ENCODE measurements at regions not wholly inside any gene's neighbourhood (a gene's known extent, or its start where the extent isn't known, plus 50 kb on each side); places are given as distances from the start of the nearest gene placed in this dataset.

DNA sequence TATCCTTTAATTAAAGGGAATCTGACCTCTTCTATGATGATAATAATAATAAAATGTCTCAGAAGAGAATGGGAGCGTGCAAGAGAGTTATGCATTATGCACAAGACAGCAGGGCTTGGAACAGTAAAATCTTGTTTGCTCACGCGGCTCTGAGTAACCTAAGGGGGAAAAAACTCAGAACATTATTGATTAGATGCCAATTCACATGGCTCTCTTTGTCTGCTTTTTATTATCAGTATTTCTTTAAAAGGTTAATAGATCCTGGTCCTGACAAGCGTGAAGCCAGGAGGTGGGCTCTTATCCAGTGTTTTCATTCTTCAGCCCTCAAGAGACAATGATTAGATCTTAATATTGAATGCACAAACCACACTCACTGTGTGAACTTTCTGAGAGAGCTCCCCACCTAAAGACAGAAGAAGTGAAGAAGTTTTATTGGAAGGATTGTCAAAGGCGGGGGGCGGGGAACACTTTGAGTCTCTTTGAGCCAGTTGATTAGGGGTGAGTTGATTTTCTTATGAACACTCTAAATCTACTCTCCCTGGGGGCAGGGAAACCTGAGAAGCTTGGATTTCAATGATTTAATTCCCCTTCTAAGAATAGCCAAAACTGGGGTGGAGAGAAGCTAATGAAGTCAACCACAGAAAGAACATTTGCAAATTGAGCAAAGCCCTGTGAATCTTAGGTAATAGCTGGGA is 127.5 kb upstream of the CTAGE1 start:
- no peak for DNase-seq

DNA sequence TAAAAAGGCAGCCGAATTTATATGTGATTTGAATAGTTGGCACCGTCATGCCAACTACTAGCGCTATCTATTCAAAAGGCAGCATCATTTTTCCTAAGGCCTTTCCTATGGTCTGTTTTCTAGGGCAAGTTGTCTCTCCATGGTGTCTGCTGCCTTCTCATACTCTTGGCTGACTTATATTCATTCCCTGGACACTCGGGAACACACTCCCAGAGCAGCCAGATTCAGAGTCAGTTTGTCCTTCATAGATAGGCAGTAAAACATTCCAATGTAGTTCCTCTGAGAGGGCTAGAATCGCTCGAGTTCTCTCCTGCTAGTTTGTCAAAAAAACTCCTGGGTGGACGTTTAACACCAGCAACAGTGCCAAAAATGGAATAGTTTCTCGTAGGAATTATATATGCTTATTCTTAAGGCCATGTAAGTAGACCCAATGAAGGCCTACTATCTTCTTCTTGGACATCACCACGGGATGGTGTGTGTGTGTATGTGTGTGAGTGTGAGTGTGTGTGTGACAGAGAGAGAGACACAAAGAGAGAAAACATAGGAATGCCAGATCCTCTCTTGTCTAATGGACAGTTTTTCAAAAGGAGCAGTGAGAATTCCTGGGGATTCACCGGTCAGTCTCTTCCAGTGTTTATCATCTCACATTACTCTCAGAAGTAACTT is 129.3 kb upstream of the CTAGE1 start:
- DNase-seq = no peak

DNA sequence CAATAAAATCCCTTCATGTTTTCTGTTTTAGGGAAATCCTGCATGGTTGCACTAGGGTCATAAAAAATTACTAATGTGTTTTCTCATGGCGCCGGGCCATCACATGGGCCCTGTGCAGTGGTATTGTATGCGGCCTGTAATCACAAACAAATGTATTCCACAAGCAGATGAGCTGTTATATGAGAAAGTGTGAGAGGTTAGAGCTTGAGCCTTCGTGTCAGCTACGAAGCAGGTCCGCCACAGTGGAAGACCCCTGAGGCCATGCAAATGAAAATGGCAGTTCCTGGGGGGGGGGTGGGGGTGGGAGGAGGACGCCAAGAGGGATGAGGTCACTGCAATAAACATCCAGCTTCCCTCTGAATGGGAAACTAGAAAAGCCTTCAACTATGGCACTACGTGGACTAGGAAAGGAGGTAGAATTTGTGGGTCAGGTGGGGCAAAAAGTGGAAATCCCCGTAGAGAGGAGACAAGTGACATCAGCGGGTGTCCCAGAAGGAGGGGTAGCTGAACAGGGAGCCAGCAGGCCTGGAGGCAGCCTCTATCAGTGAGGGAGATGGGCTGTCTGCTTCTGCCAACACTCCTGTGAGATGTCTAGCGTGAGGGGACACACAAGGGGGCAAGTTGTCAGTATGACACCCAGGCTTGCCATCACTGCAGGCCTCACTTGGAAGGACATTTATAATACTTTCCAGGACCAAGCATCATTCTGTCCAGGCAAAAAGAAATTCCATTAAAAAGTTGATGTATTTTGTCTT is 130.3 kb upstream of the CTAGE1 start:
- no peak for DNase-seq

DNA sequence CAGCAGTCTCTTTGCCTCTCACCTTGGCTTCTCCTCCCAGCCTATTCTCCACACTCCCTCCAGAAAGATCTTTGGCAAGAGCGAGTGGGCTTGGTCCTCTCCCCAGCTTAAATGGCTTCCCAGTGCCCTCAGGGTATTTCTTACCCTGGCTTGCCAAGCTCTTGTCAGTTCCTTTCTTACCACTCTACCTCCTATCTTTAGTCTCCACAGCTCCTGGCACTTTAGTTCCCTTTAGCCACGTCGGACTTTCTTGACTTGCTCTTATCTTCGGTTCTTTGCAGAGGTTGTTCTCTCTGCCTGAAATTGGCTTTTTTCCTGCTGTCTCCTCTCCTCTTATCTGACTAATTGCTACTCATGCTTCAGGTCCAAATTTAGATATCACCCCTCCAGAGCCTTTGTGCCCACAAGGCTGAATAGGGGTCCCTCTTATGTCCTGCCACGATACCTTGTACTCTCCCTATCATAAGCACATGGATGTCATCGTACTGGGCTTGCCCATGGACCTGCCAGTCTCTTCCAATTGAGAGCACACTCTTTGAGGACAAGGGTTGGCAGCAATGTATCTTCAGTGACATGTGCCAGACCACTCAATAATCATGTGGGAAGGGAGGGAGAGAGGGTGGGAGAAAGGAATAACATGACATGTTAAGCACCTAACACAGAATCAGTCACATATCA is 131.7 kb upstream of the CTAGE1 start:
- DNase-seq = no peak

DNA sequence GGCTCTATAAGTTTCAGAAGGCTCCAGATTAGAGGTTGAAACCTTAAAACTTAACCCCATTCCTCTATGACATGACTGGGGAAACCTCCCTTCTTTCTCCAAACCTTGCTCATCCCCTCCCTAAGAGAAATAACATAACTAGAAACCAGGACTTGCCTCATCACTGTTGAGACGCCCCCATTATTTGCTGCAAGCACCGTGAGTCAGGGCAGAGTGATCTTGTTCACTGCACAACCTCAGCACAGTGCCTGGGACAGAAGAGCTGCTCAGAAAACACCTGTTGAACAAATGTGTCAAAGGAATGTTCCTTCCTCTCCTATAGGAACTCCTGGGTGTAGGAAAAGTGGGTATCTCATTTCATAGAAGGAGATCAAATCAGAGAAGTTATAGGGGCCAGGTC is 132.7 kb upstream of the CTAGE1 start:
- DNase-seq = no peak

DNA sequence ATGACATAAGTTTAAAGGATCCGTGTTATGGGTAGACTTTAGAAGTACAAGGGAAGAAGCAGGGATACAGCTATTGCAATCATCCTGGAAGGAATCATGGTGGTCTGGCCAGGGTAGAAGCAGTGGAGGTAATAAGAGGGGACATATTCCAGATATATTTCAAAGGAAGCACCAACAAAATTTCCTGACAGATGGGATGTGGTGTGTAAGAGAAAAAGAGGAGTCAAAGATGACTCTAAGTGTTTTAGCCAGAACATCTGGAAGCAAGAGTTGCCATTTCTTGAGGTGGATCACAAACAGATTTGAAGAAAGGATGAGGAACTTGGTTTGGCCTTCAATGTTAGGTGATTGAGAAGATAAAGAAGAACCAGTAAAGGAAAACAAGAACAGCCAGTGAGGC is 133.1 kb upstream of the CTAGE1 start:
- DNase-seq = no peak

DNA sequence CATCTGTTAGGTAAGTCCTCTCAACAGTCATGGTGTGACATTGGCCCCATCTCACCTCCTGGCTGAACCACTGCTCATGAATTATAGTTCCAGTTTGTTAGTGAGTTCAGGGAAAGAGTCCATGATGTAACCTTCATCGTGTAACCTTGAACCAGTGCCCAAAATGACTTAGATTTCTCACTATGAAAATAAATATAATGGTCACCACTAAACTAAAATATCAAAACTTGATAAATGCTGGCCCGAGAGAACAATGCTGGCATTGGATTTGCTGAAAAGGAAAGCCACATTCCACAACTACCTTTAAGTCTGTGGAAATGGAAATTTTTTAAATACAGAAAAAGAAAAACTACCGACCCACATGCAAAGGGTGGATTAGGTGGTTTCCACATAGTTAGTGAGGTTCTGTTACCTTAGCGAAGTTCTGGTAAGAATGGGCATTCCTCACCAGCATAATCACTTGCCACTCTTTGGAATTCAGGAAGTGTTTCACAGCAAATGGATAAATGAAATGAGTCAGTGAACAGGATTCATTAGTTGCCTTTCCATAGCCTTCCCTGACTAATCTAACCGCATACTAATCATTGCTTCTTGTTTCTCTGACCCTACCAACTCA is 133.9 kb upstream of the CTAGE1 start:
- no peak for DNase-seq

DNA sequence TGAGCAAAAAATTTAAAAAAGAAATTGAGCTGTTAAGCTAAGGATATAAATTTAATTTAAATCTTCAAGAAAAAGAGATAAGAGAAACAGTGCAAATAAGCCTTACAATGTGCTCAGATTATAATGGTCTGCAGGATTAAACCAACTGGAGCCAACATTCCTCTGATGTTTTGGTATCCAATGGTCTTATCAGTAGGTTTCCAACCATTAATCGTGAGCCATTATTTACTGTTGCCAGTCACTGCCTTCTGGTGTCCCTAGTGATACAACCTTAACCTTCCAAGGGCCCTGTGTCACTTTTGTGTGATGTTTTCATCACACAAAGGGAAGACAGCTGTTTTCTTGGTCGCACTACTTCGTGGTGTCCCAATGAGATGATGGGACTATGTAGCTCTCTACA is 134.5 kb upstream of the CTAGE1 start:
- DNase-seq = no peak

DNA sequence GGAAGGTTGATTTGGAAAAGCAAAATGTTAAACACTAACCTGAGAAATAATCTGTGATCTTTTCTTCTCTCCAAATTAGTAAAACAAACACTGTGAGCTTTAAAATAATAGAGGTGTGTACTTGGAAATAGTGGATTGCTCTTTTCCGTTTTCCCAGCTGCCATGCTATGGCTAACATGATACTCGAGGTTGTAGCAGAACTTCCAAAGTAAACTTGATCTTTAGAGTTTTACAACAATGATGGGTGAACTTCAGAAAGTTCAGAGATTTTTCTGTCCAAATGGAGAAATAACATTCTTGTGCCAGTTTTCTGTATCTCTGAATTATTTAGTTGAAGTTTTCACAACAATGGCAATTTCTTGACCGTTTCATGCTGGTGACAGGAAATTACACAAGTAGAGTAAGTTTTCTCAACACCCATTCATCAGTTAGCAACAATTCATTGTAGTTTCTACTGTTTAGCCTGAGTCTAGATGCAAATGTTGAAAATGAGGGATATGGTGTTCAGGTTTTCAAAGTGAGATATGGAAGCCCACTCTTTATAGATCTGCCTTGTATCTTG is 135.3 kb upstream of the CTAGE1 start:
- DNase-seq = no peak

DNA sequence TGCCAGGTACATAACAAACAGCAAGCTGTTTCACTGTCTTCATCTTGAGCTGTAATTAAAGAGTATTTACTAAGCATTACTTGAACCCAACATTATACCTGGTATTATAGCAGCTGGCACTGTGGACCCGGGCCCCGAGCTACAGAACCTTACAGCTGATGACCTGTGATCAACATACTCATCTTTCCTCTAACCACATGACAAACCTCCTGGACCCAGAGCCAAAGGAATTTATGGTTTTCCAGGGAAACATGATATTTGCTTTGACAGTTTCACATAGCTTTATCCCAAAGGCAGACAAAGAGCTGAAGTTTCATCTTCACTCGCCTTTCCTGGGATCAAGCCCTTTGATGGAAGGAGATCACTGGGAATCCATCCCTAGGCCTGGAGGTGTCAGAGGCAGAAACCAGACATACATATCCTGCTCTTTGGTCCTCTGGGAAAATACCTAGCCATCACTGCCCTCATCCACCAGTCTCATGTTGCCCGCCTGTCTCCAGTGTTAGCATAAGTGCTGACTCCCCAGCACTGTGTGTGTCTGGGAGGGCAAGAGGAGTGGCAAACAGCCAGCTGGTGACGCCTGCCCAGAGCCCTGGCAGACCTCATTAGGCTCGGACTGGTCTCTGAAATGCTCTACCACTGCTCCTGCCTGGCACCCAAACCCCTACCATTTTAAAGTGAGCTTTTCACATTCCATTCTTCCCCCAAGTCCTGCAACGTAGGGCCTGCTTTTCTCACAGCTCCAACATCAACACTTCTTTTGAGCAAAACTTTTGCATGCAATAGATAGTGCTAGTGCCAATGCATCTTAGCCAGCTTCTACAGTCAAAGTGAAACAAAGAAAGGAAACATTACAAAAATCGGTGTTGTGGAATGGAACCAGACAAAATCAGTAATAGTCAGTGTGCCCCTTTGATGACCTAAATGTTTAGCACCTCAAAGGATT is 138.8 kb upstream of the CTAGE1 start:
- no peak for DNase-seq

DNA sequence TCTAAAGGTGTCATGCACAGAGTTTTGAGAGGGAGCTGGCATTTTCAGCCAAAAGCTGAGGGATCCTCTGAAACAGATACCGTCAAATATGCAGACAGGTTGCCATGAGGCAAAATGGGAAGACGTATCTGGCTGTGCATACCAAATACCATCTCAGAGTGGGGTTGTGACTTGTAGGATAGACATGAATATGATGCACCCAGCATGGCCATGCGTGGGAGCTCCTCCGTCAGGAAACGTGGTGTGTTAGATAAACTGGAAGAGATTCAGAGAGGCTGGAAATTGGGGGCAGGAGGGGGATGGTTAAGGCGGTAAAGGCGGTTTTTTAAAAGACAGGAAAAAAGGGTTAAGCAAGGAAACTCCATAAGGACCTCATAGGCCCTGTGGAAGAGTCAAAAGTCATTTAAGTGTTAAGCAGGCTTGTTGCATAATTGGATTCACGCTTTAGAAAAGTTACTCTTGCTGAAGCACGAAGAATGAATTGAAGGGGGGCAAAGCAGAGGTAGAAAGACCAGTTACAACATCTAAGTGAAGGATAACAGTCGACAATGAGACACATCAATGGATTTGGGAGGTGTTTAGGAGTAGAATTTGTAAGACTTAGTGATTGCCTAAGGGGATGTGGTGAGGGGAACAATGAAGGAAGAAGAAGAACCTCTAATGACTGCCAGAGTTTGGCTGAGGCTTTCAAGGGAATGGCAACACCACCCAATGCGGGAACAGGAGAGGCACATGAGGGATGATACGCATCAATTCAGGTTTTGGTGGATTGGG is 139.6 kb upstream of the CTAGE1 start:
- no peak for DNase-seq

DNA sequence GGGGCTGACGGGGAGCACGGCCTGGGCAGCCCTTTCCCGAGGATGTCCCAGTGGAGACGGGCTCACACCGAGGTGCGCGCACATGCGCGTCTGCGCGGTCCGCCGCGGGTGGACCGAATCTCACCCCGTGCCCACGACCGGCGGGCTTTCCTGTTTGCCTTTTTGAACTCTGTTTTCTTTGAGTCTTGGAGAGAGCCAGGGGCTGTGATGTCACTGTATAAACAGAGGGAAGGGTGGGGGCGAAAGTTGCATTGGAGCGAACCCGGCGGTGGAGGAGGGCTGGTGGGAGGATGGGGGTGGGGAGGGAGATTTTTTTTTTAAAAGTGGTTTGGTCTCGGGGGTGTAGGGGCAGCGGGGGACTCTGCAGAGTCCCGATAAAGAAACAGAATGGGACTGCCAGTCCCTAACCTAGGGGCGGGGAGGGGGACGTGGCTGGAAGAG is 141.2 kb upstream of the CTAGE1 start:
- DNase-seq = no peak

DNA sequence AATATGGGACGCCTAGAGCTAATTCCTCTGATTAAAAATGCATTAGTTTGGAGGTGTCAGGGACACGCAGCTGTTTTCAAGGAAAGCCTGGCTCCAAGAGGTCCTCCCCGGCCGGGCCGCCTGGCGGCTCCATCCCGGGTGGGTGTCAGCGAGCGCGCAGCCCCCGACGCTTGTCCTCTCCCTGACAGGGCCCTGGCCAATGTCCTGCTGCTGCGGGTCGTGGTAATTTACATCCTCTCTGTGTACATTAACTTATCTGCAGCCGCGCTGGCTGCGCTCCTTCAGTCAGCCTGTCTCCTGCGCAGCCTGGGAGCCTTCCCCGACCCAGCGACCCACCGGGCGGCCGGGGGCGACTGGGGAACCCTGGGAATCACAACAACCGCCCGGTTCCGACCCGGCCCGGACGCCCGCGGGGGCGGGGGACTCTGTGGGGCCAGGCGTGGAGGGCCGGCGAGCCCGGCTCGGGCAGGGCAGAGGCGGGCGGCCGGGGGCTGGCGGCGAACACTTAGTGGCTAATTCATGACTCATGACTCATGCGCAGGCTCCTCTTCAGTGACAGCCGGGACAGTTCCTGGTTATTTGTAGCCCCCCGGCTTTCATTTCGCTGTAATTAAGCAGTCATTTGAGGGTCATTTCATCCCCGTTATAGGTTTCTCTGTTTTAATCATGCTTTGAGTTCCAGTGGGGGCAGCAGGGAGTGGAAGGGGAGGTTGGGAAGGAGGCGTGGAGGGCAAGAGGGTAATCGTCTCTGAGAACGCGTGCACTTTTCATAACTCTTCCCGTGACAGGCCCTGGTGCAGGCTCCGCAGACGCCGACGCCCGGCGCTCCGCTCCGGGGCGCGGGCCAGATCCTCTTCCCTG is 141.9 kb upstream of the CTAGE1 start:
- peak; percentile 30 for DNase-seq

DNA sequence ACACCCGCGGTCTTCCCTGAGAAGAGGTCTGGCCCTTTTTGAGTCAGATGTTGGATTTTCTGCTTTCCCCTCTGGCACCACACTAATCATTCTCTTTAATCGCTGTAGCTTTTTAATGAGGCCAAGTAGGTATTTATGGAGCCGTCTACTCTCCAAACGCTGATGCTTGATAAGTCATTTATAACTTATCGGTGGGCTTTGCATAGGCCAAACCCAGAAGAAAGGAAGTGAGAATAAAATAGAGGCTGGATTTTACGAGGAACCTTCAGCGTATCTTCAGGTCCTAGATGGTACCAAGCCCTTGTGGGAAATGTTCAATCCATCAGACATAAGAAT is 142.5 kb upstream of the CTAGE1 start:
- DNase-seq = no peak

DNA sequence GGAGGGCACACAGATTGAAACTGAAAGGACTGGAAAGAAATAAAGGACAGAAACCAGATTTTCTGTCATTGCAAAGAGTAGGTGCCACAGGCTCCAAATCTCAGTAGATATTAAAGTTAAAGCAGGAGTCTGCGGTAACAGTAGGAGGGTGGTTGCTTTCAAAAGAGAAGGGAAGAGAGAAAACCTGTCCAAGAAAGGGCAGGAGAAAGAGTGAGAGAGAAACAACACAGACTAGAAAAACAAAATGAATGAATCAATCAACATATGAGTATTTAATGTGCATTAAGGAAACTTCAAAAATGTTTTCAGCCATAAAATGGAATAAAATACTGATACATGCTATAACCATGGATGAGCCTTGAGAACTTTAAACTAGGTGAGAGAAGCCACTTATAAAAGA is 143.1 kb upstream of the CTAGE1 start:
- no peak for DNase-seq

DNA sequence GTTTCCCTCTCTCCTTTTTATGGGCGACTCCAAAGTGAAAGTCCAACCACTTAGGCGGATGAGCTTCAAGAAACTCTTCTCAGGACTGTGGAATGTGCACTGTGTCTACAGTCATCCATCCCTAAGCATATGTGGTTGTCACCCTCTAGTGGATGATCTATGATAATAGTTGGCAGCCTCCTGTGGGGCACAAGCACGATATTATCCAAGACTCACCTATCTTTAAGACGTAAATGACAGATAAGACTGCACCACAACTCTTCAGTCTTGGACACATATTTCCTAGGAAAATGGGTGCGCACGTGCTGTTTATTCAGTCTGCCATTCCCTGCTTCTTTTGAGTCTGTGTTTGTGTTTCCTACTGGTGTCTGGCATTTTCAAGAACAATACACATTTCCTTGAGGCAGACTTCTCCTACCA is 145.5 kb upstream of the CTAGE1 start:
- DNase-seq = no peak

DNA sequence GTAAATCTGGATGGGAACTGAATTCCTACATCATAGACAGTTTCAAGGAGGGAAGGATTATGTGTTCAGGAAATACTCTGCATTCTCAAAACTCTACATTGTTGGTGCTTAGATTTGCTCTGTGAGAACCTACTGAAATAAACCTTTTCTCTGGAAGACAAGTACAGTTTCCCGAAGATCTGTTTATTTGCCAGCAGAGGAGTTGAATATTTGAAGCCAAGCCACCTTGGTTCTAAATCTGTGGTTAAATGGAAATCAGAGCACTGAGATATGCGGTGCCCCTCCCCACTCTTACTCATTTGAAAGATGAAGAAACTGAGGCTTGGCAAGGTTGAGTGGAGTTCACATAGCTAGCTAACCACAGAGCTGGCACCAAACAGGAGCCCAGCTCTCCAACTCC is 146.3 kb upstream of the CTAGE1 start:
- no peak for DNase-seq

DNA sequence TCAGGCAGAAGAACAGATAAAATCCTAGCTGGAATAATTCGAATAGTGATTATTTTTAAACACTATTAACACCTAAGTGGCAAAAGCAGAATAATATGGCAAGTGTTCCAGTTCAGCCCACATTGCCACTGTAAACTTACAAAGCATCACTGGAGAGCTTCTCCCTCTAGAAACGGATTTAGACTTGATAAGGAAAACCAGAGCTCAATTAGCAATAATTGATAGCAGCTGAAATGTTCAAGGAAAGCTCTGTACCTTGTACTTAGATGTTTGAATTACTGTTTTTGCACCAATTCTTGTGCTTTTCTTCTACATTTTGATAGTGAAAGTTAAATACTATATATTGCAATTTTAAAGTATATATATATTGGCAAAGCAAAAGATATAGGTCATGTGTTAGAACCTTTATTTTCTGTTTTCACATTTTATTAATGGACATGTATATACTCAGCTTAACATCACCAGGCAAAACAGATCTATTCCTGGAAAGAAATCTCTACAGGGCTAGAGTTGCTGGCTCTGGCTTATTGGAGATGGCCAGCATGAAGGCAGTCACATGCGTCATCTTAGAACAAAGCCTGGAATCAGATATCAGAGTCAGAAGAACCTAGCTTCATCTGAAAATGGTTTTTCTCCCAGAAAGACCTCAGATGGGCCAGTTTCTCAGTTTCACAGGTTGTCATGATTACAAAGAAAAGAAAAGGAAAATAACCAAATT is 149.1 kb upstream of the CTAGE1 start:
- DNase-seq = no peak

DNA sequence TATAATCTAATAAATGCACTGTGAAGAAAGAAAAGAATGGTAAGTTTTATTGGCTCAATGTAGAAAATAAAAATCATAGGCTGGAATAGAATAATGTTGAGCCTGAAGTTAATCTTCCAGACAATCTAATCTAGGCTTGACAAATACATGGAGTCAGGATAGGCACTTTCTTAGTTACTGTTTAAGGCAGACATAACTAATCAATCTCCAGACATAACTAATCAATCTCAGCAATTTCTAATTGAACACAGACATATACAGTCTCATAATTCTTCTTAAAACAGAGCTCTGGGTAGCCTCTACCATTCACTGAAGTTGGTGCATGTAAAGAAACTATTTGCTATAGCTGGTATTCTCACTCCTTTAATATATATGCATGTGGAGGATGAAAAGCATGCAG is 150.1 kb upstream of the CTAGE1 start:
- no peak for DNase-seq
